Activated CD4-positive, alpha-beta memory T cell treated with anti-CD3 and anti-CD28 coated beads, Interleukin-2, amount 10 ng/mL, durations not matched to agents 7 days and 5 days (primary cell): ENCODE measurements at regions not wholly inside any gene's neighbourhood (a gene's known extent, or its start where the extent isn't known, plus 50 kb on each side); places are given as distances from the start of the nearest gene placed in this dataset.
"Not testable (repeated sequence)": the region's sequence is repeated elsewhere in the genome, so short reads cannot be mapped to it uniquely, and the experiment has no call there.

Experiments used
- CTCF ChIA-PET: fragments of 350-600 bp; sonication (Branson Sonifier 250); formaldehyde crosslinking; loops from one replicate; lab custom pipeline; 2021; ENCODE audit warnings: antibody characterized with exemption, inconsistent platforms; lab: Charles Lee
- POLR2A ChIA-PET: fragments of 350-600 bp; sonication (Branson Sonifier 250); formaldehyde crosslinking; loops from one replicate; lab custom pipeline; 2021; ENCODE audit warnings: antibody characterized with exemption; lab: Charles Lee
- DNase-seq: peaks from one replicate; pipeline ENCODE4 v3.0.0-alpha.2; 2020
- H3K27ac Mint-ChIP-seq: one replicate; pipeline ENCODE4 v1.8.0; 2021; ENCODE audit warnings: mild to moderate bottlenecking, mixed read lengths
- H3K27me3 Mint-ChIP-seq: one replicate; pipeline ENCODE4 v1.8.0; 2021; ENCODE audit warnings: mixed read lengths
- H3K36me3 Mint-ChIP-seq: one replicate; pipeline ENCODE4 v1.8.0; 2021; ENCODE audit warnings: low read depth, mixed read lengths
- H3K4me1 Mint-ChIP-seq: one replicate; pipeline ENCODE4 v1.8.0; 2021; ENCODE audit warnings: mixed read lengths
- H3K4me3 Mint-ChIP-seq: one replicate; pipeline ENCODE4 v1.8.0; 2021; ENCODE audit warnings: mild to moderate bottlenecking, mixed read lengths
- H3K9me3 Mint-ChIP-seq: one replicate; pipeline ENCODE4 v1.8.0; 2021; ENCODE audit warnings: mixed read lengths

GRCh38 chr18:41645589-41646360 is 309.3 kb upstream of the PIK3C3 start:
- Mint-ChIP-seq H3K27ac (no peak overlapping the region), H3K4me3 (no peak overlapping the region), H3K36me3 (no peaks in the 10 kb centered on the region), H3K9me3 (no peaks in the 10 kb centered on the region), H3K27me3 (no peaks in the 10 kb centered on the region), H3K4me1 (no peaks in the 10 kb centered on the region)
- POLR2A ChIA-PET, result no interaction called here
- DNase-seq, result no peak
- CTCF ChIA-PET, result no interaction called here

- no peak for DNase-seq
- ChIA-PET CTCF (no interaction called here), POLR2A (no interaction called here)
Measured at GRCh38 chr18:41644466-41644865, 310.6 kb upstream of the PIK3C3 start.

GRCh38 chr18:41643427-41643826 is 311.6 kb upstream of the PIK3C3 start:
- Mint-ChIP-seq H3K27me3 (no peaks in the 10 kb centered on the region), H3K4me1 (no peaks in the 10 kb centered on the region), H3K36me3 (no peaks in the 10 kb centered on the region), H3K27ac (no peak overlapping the region), H3K9me3 (no peaks in the 10 kb centered on the region), H3K4me3 (no peak overlapping the region)
- ChIA-PET POLR2A (no interaction called here), CTCF (no interaction called here)
- DNase-seq, result no peak

More at GRCh38 chr18:41644466-41644865, 310.6 kb upstream of the PIK3C3 start:
- H3K27me3 Mint-ChIP-seq, result no peaks in the 10 kb centered on the region
- no peaks in the 10 kb centered on the region for H3K4me1 Mint-ChIP-seq
- H3K27ac Mint-ChIP-seq, result no peak overlapping the region
- no peak overlapping the region for H3K4me3 Mint-ChIP-seq
- no peaks in the 10 kb centered on the region for H3K9me3 Mint-ChIP-seq
- H3K36me3 Mint-ChIP-seq, result no peaks in the 10 kb centered on the region

- H3K27ac Mint-ChIP-seq, result no peak overlapping the region
- no peak for DNase-seq
- H3K36me3 Mint-ChIP-seq, result no peaks in the 10 kb centered on the region
- H3K9me3 Mint-ChIP-seq, result no peaks in the 10 kb centered on the region
- ChIA-PET POLR2A (no interaction called here), CTCF (no interaction called here)
- no peak overlapping the region for H3K4me3 Mint-ChIP-seq
- H3K4me1 Mint-ChIP-seq, result no peaks in the 10 kb centered on the region
- no peaks in the 10 kb centered on the region for H3K27me3 Mint-ChIP-seq
Measured at GRCh38 chr18:41642756-41643155, 312.3 kb upstream of the PIK3C3 start.

- no peaks in the 10 kb centered on the region for H3K9me3 Mint-ChIP-seq
- CTCF ChIA-PET, result no interaction called here
- no peaks in the 10 kb centered on the region for H3K36me3 Mint-ChIP-seq
- H3K27me3 Mint-ChIP-seq, result no peaks in the 10 kb centered on the region
- POLR2A ChIA-PET, result no interaction called here
- no peak overlapping the region for H3K4me3 Mint-ChIP-seq
- no peak overlapping the region for H3K27ac Mint-ChIP-seq
- H3K4me1 Mint-ChIP-seq, result no peaks in the 10 kb centered on the region
- DNase-seq, result no peak
Measured at GRCh38 chr18:41639218-41639617, 315.8 kb upstream of the PIK3C3 start.

- H3K27ac Mint-ChIP-seq, H3K36me3 Mint-ChIP-seq, H3K4me1 Mint-ChIP-seq, H3K4me3 Mint-ChIP-seq, DNase-seq, H3K27me3 Mint-ChIP-seq, POLR2A ChIA-PET, CTCF ChIA-PET, H3K9me3 Mint-ChIP-seq: not testable (repeated sequence)
Measured at GRCh38 chr18:41631723-41632285, 323.2 kb upstream of the PIK3C3 start.

- ChIA-PET POLR2A (no interaction called here), CTCF (no interaction called here)
- H3K36me3 Mint-ChIP-seq, result no peaks in the 10 kb centered on the region
- no peaks in the 10 kb centered on the region for H3K4me1 Mint-ChIP-seq
- no peak overlapping the region for H3K27ac Mint-ChIP-seq
- DNase-seq, result no peak
- H3K27me3 Mint-ChIP-seq, result no peaks in the 10 kb centered on the region
- H3K4me3 Mint-ChIP-seq, result no peak overlapping the region
- peaks cover 3% of the 10 kb centered on the region for H3K9me3 Mint-ChIP-seq
Measured at GRCh38 chr18:41630232-41630886, 324.7 kb upstream of the PIK3C3 start.

GRCh38 chr18:41624460-41624859 is 330.6 kb upstream of the PIK3C3 start:
- no peaks in the 10 kb centered on the region for H3K36me3 Mint-ChIP-seq
- CTCF ChIA-PET, result no interaction called here

GRCh38 chr18:41621177-41621576 is 333.9 kb upstream of the PIK3C3 start:
- POLR2A ChIA-PET, result no interaction called here
- H3K27me3 Mint-ChIP-seq, result no peaks in the 10 kb centered on the region
- no peak overlapping the region for H3K27ac Mint-ChIP-seq
- H3K9me3 Mint-ChIP-seq, result no peaks in the 10 kb centered on the region
- DNase-seq, result no peak
- no peak overlapping the region for H3K4me3 Mint-ChIP-seq
- H3K4me1 Mint-ChIP-seq, result no peaks in the 10 kb centered on the region
- CTCF ChIA-PET, result no interaction called here
- H3K36me3 Mint-ChIP-seq, result no peaks in the 10 kb centered on the region

More at GRCh38 chr18:41624460-41624859, 330.6 kb upstream of the PIK3C3 start:
- H3K27me3 Mint-ChIP-seq, result no peaks in the 10 kb centered on the region
- no peak for DNase-seq
- POLR2A ChIA-PET, result no interaction called here
- H3K4me1 Mint-ChIP-seq, result no peaks in the 10 kb centered on the region
- H3K9me3 Mint-ChIP-seq, result no peaks in the 10 kb centered on the region
- H3K27ac Mint-ChIP-seq, result no peak overlapping the region
- no peak overlapping the region for H3K4me3 Mint-ChIP-seq

GRCh38 chr18:41618147-41618546 is 336.9 kb upstream of the PIK3C3 start:
- CTCF ChIA-PET, result no interaction called here
- Mint-ChIP-seq H3K4me1 (no peaks in the 10 kb centered on the region), H3K27ac (no peak overlapping the region), H3K9me3 (no peaks in the 10 kb centered on the region), H3K4me3 (no peak overlapping the region), H3K36me3 (no peaks in the 10 kb centered on the region), H3K27me3 (no peaks in the 10 kb centered on the region)
- DNase-seq, result no peak
- POLR2A ChIA-PET, result no interaction called here

GRCh38 chr18:41617647-41618046 is 337.4 kb upstream of the PIK3C3 start:
- no peak overlapping the region for H3K4me3 Mint-ChIP-seq
- no peaks in the 10 kb centered on the region for H3K9me3 Mint-ChIP-seq
- no peak overlapping the region for H3K27ac Mint-ChIP-seq
- CTCF ChIA-PET, result no interaction called here
- POLR2A ChIA-PET, result no interaction called here
- H3K27me3 Mint-ChIP-seq, result no peaks in the 10 kb centered on the region
- no peaks in the 10 kb centered on the region for H3K36me3 Mint-ChIP-seq
- DNase-seq, result no peak
- no peaks in the 10 kb centered on the region for H3K4me1 Mint-ChIP-seq

- H3K27me3 Mint-ChIP-seq, result no peaks in the 10 kb centered on the region
- H3K27ac Mint-ChIP-seq, result no peak overlapping the region
- no peaks in the 10 kb centered on the region for H3K36me3 Mint-ChIP-seq
- DNase-seq, result no peak
- H3K4me3 Mint-ChIP-seq, result no peak overlapping the region
- POLR2A ChIA-PET, result no interaction called here
- H3K9me3 Mint-ChIP-seq, result peaks cover 7% of the 10 kb centered on the region
- no peaks in the 10 kb centered on the region for H3K4me1 Mint-ChIP-seq
- CTCF ChIA-PET, result no interaction called here
Measured at GRCh38 chr18:41613003-41613609, 341.9 kb upstream of the PIK3C3 start.

- DNase-seq, result no peak
- Mint-ChIP-seq H3K36me3 (no peaks in the 10 kb centered on the region), H3K9me3 (peaks cover 15% of the 10 kb centered on the region), H3K4me1 (no peaks in the 10 kb centered on the region), H3K27ac (no peak overlapping the region), H3K27me3 (no peaks in the 10 kb centered on the region), H3K4me3 (no peak overlapping the region)
- POLR2A ChIA-PET, result no interaction called here
- CTCF ChIA-PET, result no interaction called here
Measured at GRCh38 chr18:41604964-41605363, 350.1 kb upstream of the PIK3C3 start.
